ENCODE measurements at regions not wholly inside any gene's neighbourhood (a gene's known extent, or its start where the extent isn't known, plus 50 kb on each side); places are given as distances from the start of the nearest gene placed in this dataset.
A peak's percentile ranks its signal among the peaks of the same experiment; 100 is the strongest.

- no peak for DNase-seq (ENCODE audit: extremely low spot score, unreplicated experiment)
- Mint-ChIP-seq H3K36me3 (ENCODE audit: unreplicated experiment) (no peaks in the 10 kb centered on the region), H3K27me3 (ENCODE audit: unreplicated experiment) (no peaks in the 10 kb centered on the region), H3K27ac (ENCODE audit: unreplicated experiment) (no peak overlapping the region), H3K9me3 (ENCODE audit: unreplicated experiment) (no peaks in the 10 kb centered on the region), H3K4me3 (ENCODE audit: unreplicated experiment) (no peak overlapping the region), H3K4me1 (ENCODE audit: unreplicated experiment) (no peaks in the 10 kb centered on the region)
- peak; percentile 60 for TF ChIP-seq CTCF (IDR thresholded peaks at IDR 0.05)
Measured at GRCh38 chr14:35229084-35229791, 62.9 kb upstream of the PSMA6 start.

DNA sequence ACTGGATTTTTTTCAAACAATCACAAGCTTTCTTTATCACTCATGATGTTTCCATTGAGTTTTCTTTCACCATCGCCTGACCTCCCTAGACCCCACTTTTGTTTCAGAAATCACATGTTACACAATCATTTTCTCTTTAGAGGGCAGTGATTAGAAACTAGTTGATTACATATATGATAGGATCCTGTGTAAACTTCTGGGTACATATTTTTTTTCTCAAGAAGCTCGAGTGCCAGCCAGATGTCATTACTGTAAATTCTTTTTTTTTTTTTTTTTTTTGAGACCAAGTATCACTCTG is 62.4 kb upstream of the PSMA6 start:
- Mint-ChIP-seq H3K4me3 (ENCODE audit: unreplicated experiment) (no peak overlapping the region), H3K27me3 (ENCODE audit: unreplicated experiment) (no peaks in the 10 kb centered on the region), H3K27ac (ENCODE audit: unreplicated experiment) (no peak overlapping the region), H3K9me3 (ENCODE audit: unreplicated experiment) (no peaks in the 10 kb centered on the region), H3K4me1 (ENCODE audit: unreplicated experiment) (no peaks in the 10 kb centered on the region), H3K36me3 (ENCODE audit: unreplicated experiment) (no peaks in the 10 kb centered on the region)
- TF ChIP-seq CTCF (IDR thresholded peaks at IDR 0.05): no peak
- DNase-seq (ENCODE audit: extremely low spot score, unreplicated experiment): no peak

DNA sequence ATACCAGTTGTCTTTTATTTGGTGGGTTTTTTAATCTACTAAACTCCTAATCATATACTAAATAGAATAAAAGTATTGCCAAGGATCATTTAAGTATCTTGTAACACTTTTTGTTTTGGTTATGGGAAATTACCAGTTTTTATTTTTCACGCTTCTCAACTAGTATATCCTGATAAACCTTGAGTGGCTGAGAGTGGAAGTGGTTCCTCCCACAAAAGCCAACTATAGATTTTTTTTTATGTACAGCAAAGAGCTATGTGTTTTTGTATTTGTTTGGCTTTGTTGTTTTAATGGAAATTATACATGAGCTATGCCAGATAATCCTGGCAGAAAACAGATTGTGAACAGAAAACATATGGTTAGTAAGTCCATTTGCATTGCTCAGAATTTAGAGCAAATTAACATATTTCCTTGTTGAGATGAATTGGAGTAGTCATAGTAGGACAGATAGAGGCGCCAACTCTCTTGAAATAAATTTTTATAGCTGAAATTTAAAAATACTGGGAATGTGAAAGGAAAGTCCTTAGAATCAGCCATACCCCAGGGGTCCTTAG is 60.9 kb upstream of the PSMA6 start:
- no peak for DNase-seq (ENCODE audit: extremely low spot score, unreplicated experiment)
- no peaks in the 10 kb centered on the region for H3K9me3 Mint-ChIP-seq (ENCODE audit: unreplicated experiment)
- no peaks in the 10 kb centered on the region for H3K27me3 Mint-ChIP-seq (ENCODE audit: unreplicated experiment)
- H3K36me3 Mint-ChIP-seq (ENCODE audit: unreplicated experiment): peaks cover 2% of the 10 kb centered on the region
- no peak for TF ChIP-seq CTCF (IDR thresholded peaks at IDR 0.05)
- H3K27ac Mint-ChIP-seq (ENCODE audit: unreplicated experiment): no peak overlapping the region
- H3K4me1 Mint-ChIP-seq (ENCODE audit: unreplicated experiment): no peaks in the 10 kb centered on the region
- no peak overlapping the region for H3K4me3 Mint-ChIP-seq (ENCODE audit: unreplicated experiment)

GRCh38 chr14:35234012-35234805 is 58.0 kb upstream of the PSMA6 start:
- Mint-ChIP-seq H3K4me3 (ENCODE audit: unreplicated experiment) (no peak overlapping the region), H3K27ac (ENCODE audit: unreplicated experiment) (no peak overlapping the region), H3K4me1 (ENCODE audit: unreplicated experiment) (no peaks in the 10 kb centered on the region), H3K9me3 (ENCODE audit: unreplicated experiment) (no peaks in the 10 kb centered on the region), H3K27me3 (ENCODE audit: unreplicated experiment) (no peaks in the 10 kb centered on the region), H3K36me3 (ENCODE audit: unreplicated experiment) (peaks cover 4% of the 10 kb centered on the region)
- no peak for DNase-seq (ENCODE audit: extremely low spot score, unreplicated experiment)
- TF ChIP-seq CTCF (IDR thresholded peaks at IDR 0.05): no peak

GRCh38 chr14:35235840-35236239 is 56.3 kb upstream of the PSMA6 start:
- H3K36me3 Mint-ChIP-seq (ENCODE audit: unreplicated experiment): peaks cover 4% of the 10 kb centered on the region
- TF ChIP-seq CTCF (IDR thresholded peaks at IDR 0.05): no peak
- H3K9me3 Mint-ChIP-seq (ENCODE audit: unreplicated experiment): no peaks in the 10 kb centered on the region
- no peak overlapping the region for H3K27ac Mint-ChIP-seq (ENCODE audit: unreplicated experiment)
- no peak for DNase-seq (ENCODE audit: extremely low spot score, unreplicated experiment)
- H3K4me1 Mint-ChIP-seq (ENCODE audit: unreplicated experiment): no peaks in the 10 kb centered on the region
- H3K27me3 Mint-ChIP-seq (ENCODE audit: unreplicated experiment): no peaks in the 10 kb centered on the region
- no peak overlapping the region for H3K4me3 Mint-ChIP-seq (ENCODE audit: unreplicated experiment)
